ENCODE measurements at regions not wholly inside any gene's neighbourhood (a gene's known extent, or its start where the extent isn't known, plus 50 kb on each side); places are given as distances from the start of the nearest gene placed in this dataset.

GRCh38 chr4:35201403-35201802 lies 1042.9 kb downstream of the ARAP2 start:
- ATAC-seq (ENCODE audit: low read depth), result no peak
- no peak for DNase-seq
- ChIA-PET CTCF (no interaction called here), POLR2A (no interaction called here)
- Mint-ChIP-seq H3K27ac (no peak overlapping the region), H3K36me3 (ENCODE audit: low read depth) (no peaks in the 10 kb centered on the region), H3K4me1 (no peaks in the 10 kb centered on the region), H3K27me3 (no peaks in the 10 kb centered on the region), H3K4me3 (no peak overlapping the region), H3K9me3 (peaks cover 8% of the 10 kb centered on the region)
- no peak for TF ChIP-seq CTCF (IDR thresholded peaks at IDR 0.05)
- intact Hi-C loops (cut with micrococcal nuclease), result no loop called here

GRCh38 chr4:35216636-35217035 lies 1027.7 kb downstream of the ARAP2 start:
- intact Hi-C loops (cut with micrococcal nuclease), result no loop called here
- H3K4me3 Mint-ChIP-seq, result no peak overlapping the region
- ChIA-PET POLR2A (no interaction called here), CTCF (no interaction called here)
- H3K4me1 Mint-ChIP-seq, result no peaks in the 10 kb centered on the region
- H3K27ac Mint-ChIP-seq, result no peak overlapping the region
- DNase-seq (no peak), ATAC-seq (ENCODE audit: low read depth) (no peak)
- H3K9me3 Mint-ChIP-seq, result no peaks in the 10 kb centered on the region
- TF ChIP-seq CTCF (IDR thresholded peaks at IDR 0.05), result no peak
- H3K27me3 Mint-ChIP-seq, result no peaks in the 10 kb centered on the region
- H3K36me3 Mint-ChIP-seq (ENCODE audit: low read depth), result no peaks in the 10 kb centered on the region

- intact Hi-C loops (cut with micrococcal nuclease), result no loop called here
- no peak overlapping the region for H3K4me3 Mint-ChIP-seq
- no peaks in the 10 kb centered on the region for H3K27me3 Mint-ChIP-seq
- no peak for TF ChIP-seq CTCF (IDR thresholded peaks at IDR 0.05)
- no peak overlapping the region for H3K27ac Mint-ChIP-seq
- no peaks in the 10 kb centered on the region for H3K36me3 Mint-ChIP-seq (ENCODE audit: low read depth)
- POLR2A ChIA-PET, result no interaction called here
- CTCF ChIA-PET, result no interaction called here
- ATAC-seq (ENCODE audit: low read depth) (no peak), DNase-seq (no peak)
- H3K9me3 Mint-ChIP-seq, result no peaks in the 10 kb centered on the region
- no peaks in the 10 kb centered on the region for H3K4me1 Mint-ChIP-seq
Measured at GRCh38 chr4:35217331-35217730, 1027.0 kb downstream of the ARAP2 start.

GRCh38 chr4:35228313-35228712 lies 1016.0 kb downstream of the ARAP2 start:
- H3K4me3 Mint-ChIP-seq, result no peak overlapping the region
- H3K27me3 Mint-ChIP-seq, result no peaks in the 10 kb centered on the region
- no peaks in the 10 kb centered on the region for H3K36me3 Mint-ChIP-seq (ENCODE audit: low read depth)
- DNase-seq (no peak), ATAC-seq (ENCODE audit: low read depth) (no peak)
- no peaks in the 10 kb centered on the region for H3K4me1 Mint-ChIP-seq
- H3K27ac Mint-ChIP-seq, result no peak overlapping the region
- intact Hi-C loops (cut with micrococcal nuclease), result no loop called here
- POLR2A ChIA-PET, result no interaction called here
- no peak for TF ChIP-seq CTCF (IDR thresholded peaks at IDR 0.05)
- no peaks in the 10 kb centered on the region for H3K9me3 Mint-ChIP-seq
- CTCF ChIA-PET, result no interaction called here

- TF ChIP-seq CTCF (IDR thresholded peaks at IDR 0.05), result no peak
- Mint-ChIP-seq H3K9me3 (no peaks in the 10 kb centered on the region), H3K4me1 (no peaks in the 10 kb centered on the region), H3K27me3 (no peaks in the 10 kb centered on the region), H3K4me3 (no peak overlapping the region), H3K36me3 (ENCODE audit: low read depth) (no peaks in the 10 kb centered on the region), H3K27ac (no peak overlapping the region)
- POLR2A ChIA-PET, result no interaction called here
- no peak for DNase-seq
- CTCF ChIA-PET, result no interaction called here
- intact Hi-C loops (cut with micrococcal nuclease), result no loop called here
- ATAC-seq (ENCODE audit: low read depth), result no peak
Measured at GRCh38 chr4:35229021-35229420, 1015.3 kb downstream of the ARAP2 start.

All from activated B cell treated with CpG ODN at 0.5 μM for 24 hours (primary cell).